Heart left ventricle (tissue), 16 donors: ENCODE measurements at regions not wholly inside any gene's neighbourhood (a gene's known extent, or its start where the extent isn't known, plus 50 kb on each side); places are given as distances from the start of the nearest gene placed in this dataset.

ENCODE experiments used
- ATAC-seq, 4 donors: fragments of 200-7000 bp; cut with Tn5 transposase; one replicate each; pipeline ENCODE4 v1.9.1; 2020 to 2022; ENCODE audit warnings: moderate library complexity in 4 of 4, mild to moderate bottlenecking in 3 of 4, moderate number of reproducible peaks in 1 of 4
- DNase-seq, 5 donors: peaks; one replicate each; pipeline ENCODE4 v3.0.0-alpha.2; 2020
- H3K27ac ChIP-seq, 12 donors: fragments of 200-600 bp; sonication (generic) in 4 of 12; one replicate each; pipeline versions ENCODE4 v1.5.0 to v1.8.0; 2016 to 2022; ENCODE audit warnings: mild to moderate bottlenecking in 2 of 12
- H3K27me3 ChIP-seq, 9 donors: fragments of 200-600 bp; sonication (generic) in 2 of 9; one replicate each; pipeline versions ENCODE4 v1.5.1 to v1.8.0; 2016 to 2022; ENCODE audit warnings: mild to moderate bottlenecking in 3 of 9
- H3K36me3 ChIP-seq, 9 donors: fragments of 200-600 bp; sonication (generic) in 2 of 9; one replicate each; pipeline versions ENCODE4 v1.5.0 to v1.8.0; 2018 to 2022; ENCODE audit warnings: mild to moderate bottlenecking in 2 of 9
- H3K4me1 ChIP-seq, 12 donors: fragments of 200-600 bp; sonication (generic) in 4 of 12; one replicate each; pipeline versions ENCODE4 v1.5.0 to v1.8.0; 2016 to 2022; ENCODE audit warnings: mild to moderate bottlenecking in 3 of 12
- H3K4me3 ChIP-seq, 12 donors: fragments of 200-600 bp; sonication (generic) in 4 of 12; one replicate each; pipeline versions ENCODE4 v1.5.0 to v1.8.0; 2017 to 2022; ENCODE audit warnings: mild to moderate bottlenecking in 9 of 12, moderate library complexity in 4 of 12
- H3K9me3 ChIP-seq, 12 donors: fragments of 200-600 bp; sonication (generic) in 4 of 12; one replicate each; pipeline versions ENCODE4 v1.5.0 to v1.8.0; 2016 to 2022; ENCODE audit warnings: mild to moderate bottlenecking in 1 of 12
- POLR2A ChIP-seq, 2 donors: fragments of 450-650 bp; IDR thresholded peaks; one replicate each; pipeline ENCODE4 v1.6.1; 2017; ENCODE audit warnings: antibody characterized with exemption in 2 of 2, mild to moderate bottlenecking in 2 of 2, moderate library complexity in 2 of 2
- WGBS, 4 donors: extraction: QIAGEN DNeasy Blood & Tissue Kit in 2 of 4; methylation state at CpG; one replicate each; pipeline versions ENCODE4 v1.1.5 to v1.1.7; 2013 to 2018; 5-methylcytosine and 5-hydroxymethylcytosine counted together
- intact Hi-C, 10 donors: fragments of 100-400 bp; cut with DNase I; formaldehyde crosslinking; loops; one replicate each; pipeline versions ENCODE4 v1.11.1 to v1.14.2; 2022
- TF ChIP-seq, protein P1 (sequence below), 12 donors: fragments of 200-600 bp; sonication (generic) in 4 of 12; IDR thresholded peaks; one replicate each; pipeline versions ENCODE4 v1.5.0 to v1.8.0; 2018 to 2022; ENCODE audit warnings: antibody characterized with exemption in 12 of 12, mild to moderate bottlenecking in 5 of 12
- donor health status: ischemic (EF 13 %, LVEDD 7.1; RV severe dilation, severe dysfunction).
- donor health status: healthy with polysubstance abuse.
- donor health status: DM: no; HTN: yes; CAD: no.
- donor health status: DM: no; HTN: no; CAD: no.
- donor health status: ischemic (EF 25% LVEDD 6.9; RV normal size, moderate dysfunction).
- donor health status: ischemic (EF 25% LVEDD 5.7; RV mildly dilated, moderate dysfunction).
- donor health status: healthy.
- donor health status: DM: yes; HTN: yes; CAD: no.
- donor health status: ischemic (EF 35%, LVEDD 5.7; RV mildly dilated, moderate dysfunction).
- donor health status: nonischemic (EF 11% LVEDD 7.7; RV severe dilation, severe dysfunction).
- donor health status: DM: yes; HTN: yes; CAD: no.
- donor health status: PGD.
- donor health status: ischemic (EF 29% LVEDD 5.4; RV normal size, mild dysfunction).
- donor health status: nonischemic (EF 23%, LVEDD 6.1; RV moderate dilation, normal function).

DNA sequence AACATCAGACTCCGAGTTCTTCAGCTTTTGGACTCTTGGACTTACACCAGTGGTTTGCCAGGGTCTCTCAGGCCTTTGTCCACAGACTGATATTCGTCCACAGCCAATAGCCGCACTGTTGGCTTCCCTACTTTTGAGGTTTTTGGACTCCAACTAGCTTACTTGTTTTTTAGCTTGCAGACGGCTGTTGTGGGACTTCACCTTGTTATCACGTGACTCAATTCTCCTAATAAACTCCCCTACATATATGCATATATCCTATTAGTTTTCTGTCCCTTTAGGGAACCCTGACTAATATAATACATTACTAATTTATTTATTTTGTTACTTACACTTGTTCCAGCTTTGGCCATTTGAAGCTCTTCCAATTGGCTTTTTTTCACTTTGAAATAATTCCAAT is 311.3 kb downstream of the BMP2 start:
- Histone ChIP-seq H3K9me3 (peaks cover 0 to 9% (median 0%) of the 10 kb centered on the region in 12 donors), H3K4me3 (no peak overlapping the region), H3K27ac (no peak overlapping the region), H3K4me1 (no peaks in the 10 kb centered on the region), H3K36me3 (no peaks in the 10 kb centered on the region), H3K27me3 (no peaks in the 10 kb centered on the region)
- WGBS, 4 donors: 79 to 86% (median 81%) methylated on average over 5 of the region's 5 CpGs
- DNase-seq (no peak), ATAC-seq (no peak)
- TF ChIP-seq POLR2A (IDR thresholded peaks at IDR 0.05): no peak
- TF ChIP-seq, protein P1, sequence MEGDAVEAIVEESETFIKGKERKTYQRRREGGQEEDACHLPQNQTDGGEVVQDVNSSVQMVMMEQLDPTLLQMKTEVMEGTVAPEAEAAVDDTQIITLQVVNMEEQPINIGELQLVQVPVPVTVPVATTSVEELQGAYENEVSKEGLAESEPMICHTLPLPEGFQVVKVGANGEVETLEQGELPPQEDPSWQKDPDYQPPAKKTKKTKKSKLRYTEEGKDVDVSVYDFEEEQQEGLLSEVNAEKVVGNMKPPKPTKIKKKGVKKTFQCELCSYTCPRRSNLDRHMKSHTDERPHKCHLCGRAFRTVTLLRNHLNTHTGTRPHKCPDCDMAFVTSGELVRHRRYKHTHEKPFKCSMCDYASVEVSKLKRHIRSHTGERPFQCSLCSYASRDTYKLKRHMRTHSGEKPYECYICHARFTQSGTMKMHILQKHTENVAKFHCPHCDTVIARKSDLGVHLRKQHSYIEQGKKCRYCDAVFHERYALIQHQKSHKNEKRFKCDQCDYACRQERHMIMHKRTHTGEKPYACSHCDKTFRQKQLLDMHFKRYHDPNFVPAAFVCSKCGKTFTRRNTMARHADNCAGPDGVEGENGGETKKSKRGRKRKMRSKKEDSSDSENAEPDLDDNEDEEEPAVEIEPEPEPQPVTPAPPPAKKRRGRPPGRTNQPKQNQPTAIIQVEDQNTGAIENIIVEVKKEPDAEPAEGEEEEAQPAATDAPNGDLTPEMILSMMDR (IDR thresholded peaks at IDR 0.05): no peak
- intact Hi-C loops: no loop called here

DNA sequence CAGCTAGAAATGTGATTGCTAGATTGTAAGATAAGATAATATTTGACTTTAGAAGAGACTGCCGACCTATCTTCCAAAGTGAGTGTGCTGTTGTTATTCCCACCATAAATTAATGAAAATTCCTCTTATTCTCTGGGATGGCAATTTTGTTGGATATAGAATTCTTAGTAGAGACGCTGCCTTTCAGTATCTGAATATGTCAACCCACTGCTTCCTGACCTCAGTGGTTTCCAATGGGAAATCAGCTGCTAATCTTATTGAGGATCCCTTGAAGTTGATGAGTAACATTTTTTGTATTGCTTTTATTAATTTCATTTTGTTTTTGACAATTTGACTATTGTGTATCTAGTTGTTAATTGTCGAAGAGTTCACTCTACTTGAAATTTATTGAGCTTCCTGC is 313.0 kb downstream of the BMP2 start:
- 76 to 85% (median 81%) methylated on average over 3 of the region's 3 CpGs for WGBS, 4 donors
- Histone ChIP-seq H3K36me3 (no peaks in the 10 kb centered on the region), H3K27me3 (no peaks in the 10 kb centered on the region), H3K27ac (no peak overlapping the region), H3K4me3 (no peak overlapping the region), H3K4me1 (no peaks in the 10 kb centered on the region), H3K9me3 (peaks cover 0 to 9% (median 0%) of the 10 kb centered on the region in 12 donors)
- TF ChIP-seq POLR2A (IDR thresholded peaks at IDR 0.05): no peak
- TF ChIP-seq, protein P1 (IDR thresholded peaks at IDR 0.05): no peak
- no peak for ATAC-seq
- no peak for DNase-seq
- intact Hi-C loops: no loop called here

DNA sequence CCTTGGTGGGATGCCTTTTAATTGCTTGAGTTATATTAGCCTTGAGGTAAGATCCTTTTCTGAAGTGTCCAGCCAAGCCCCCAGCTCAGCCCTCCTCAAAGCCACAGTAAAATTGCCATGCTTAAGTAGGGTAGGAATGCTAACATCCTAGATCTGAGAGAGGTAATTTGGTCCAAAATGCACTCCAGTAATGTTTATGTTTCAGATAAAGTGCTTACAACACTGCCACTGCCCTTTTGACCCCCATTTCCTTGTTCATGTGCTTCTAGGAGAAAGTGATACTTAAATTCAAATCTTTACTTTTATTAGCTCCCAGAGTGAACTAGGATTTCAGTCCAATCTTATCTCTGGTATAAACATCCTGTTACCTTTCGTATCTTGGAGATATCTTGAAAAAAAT is 318.0 kb downstream of the BMP2 start:
- 24 to 34% (median 26%) methylated on average over 1 of the region's 1 CpG for WGBS, 4 donors
- intact Hi-C loops: no loop called here

DNA sequence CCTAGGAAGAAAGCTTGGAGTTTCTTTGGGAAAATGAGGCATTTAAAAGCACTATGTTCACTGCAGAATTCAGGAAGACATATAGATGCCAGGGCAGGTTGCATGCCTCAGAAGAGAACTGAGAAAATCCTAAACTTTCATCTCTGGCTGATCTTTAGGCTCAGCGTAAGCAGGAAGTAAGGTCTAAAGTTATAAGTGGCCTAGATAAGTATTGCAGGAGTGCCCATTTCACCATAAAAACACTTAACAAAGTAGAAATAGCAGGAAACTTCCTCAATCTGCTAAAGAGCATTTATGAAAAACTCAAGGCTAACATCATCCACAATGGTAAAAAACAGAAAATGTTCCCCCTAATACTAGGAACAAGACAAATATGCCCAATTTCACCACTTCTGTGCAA is 320.3 kb downstream of the BMP2 start:
- 54 to 77% (median 71%) methylated on average over 1 of the region's 1 CpG for WGBS, 4 donors
- TF ChIP-seq, protein P1 (IDR thresholded peaks at IDR 0.05): no peak
- no peak for TF ChIP-seq POLR2A (IDR thresholded peaks at IDR 0.05)
- ATAC-seq: no peak
- Histone ChIP-seq H3K36me3 (no peaks in the 10 kb centered on the region), H3K27ac (no peak overlapping the region), H3K4me1 (no peaks in the 10 kb centered on the region), H3K27me3 (peaks cover 0 to 6% (median 0%) of the 10 kb centered on the region in 9 donors), H3K9me3 (no peaks in the 10 kb centered on the region), H3K4me3 (no peak overlapping the region)
- no peak for DNase-seq
- intact Hi-C loops: no loop called here

More for the DNA sequence above, 318.0 kb downstream of the BMP2 start:
- Histone ChIP-seq H3K4me1 (no peaks in the 10 kb centered on the region), H3K4me3 (no peak overlapping the region), H3K36me3 (no peaks in the 10 kb centered on the region), H3K27me3 (peaks cover 0 to 6% (median 0%) of the 10 kb centered on the region in 9 donors), H3K27ac (no peak overlapping the region), H3K9me3 (peaks cover 0 to 7% (median 0%) of the 10 kb centered on the region in 12 donors)
- ATAC-seq (no peak), DNase-seq (no peak)
- no peak for TF ChIP-seq POLR2A (IDR thresholded peaks at IDR 0.05)
- TF ChIP-seq, protein P1 (IDR thresholded peaks at IDR 0.05): no peak
